T-helper 2 cell treated with Interferon-gamma antibody and Interleukin-4, amounts not matched to agents 5 μg/mL and 100 μg/mL, for 36 hours (primary cell): ENCODE measurements at regions not wholly inside any gene's neighbourhood (a gene's known extent, or its start where the extent isn't known, plus 50 kb on each side); places are given as distances from the start of the nearest gene placed in this dataset.

Source experiments
- DNase-seq: peaks from one replicate; pipeline ENCODE4 v3.0.0; 2021; ENCODE audit warnings: low spot score
- H3K27ac Mint-ChIP-seq: one replicate; pipeline ENCODE4 v1.8.0; 2021; ENCODE audit warnings: mild to moderate bottlenecking, mixed read lengths
- H3K27me3 Mint-ChIP-seq: one replicate; pipeline ENCODE4 v1.8.0; 2021; ENCODE audit warnings: low read depth, mixed read lengths
- H3K36me3 Mint-ChIP-seq: one replicate; pipeline ENCODE4 v1.8.0; 2021; ENCODE audit warnings: low read depth, mixed read lengths
- H3K4me1 Mint-ChIP-seq: one replicate; pipeline ENCODE4 v1.8.0; 2021; ENCODE audit warnings: low read depth, mixed read lengths
- H3K4me3 Mint-ChIP-seq: one replicate; pipeline ENCODE4 v1.8.0; 2022; ENCODE audit warnings: mild to moderate bottlenecking, moderate library complexity, mixed read lengths
- H3K9me3 Mint-ChIP-seq: one replicate; pipeline ENCODE4 v1.8.0; 2021; ENCODE audit warnings: mixed read lengths

- H3K4me3 Mint-ChIP-seq: no peak overlapping the region
- DNase-seq: no peak
- H3K9me3 Mint-ChIP-seq: peaks cover 14% of the 10 kb centered on the region
- no peaks in the 10 kb centered on the region for H3K4me1 Mint-ChIP-seq
- no peaks in the 10 kb centered on the region for H3K27me3 Mint-ChIP-seq
- H3K27ac Mint-ChIP-seq: no peak overlapping the region
- H3K36me3 Mint-ChIP-seq: no peaks in the 10 kb centered on the region
Measured at GRCh38 chr21:40901691-40902090, 54.7 kb upstream of the DSCAM start.

- H3K4me3 Mint-ChIP-seq: no peak overlapping the region
- H3K27ac Mint-ChIP-seq: no peak overlapping the region
- peaks cover 9% of the 10 kb centered on the region for H3K9me3 Mint-ChIP-seq
- no peaks in the 10 kb centered on the region for H3K36me3 Mint-ChIP-seq
- no peaks in the 10 kb centered on the region for H3K27me3 Mint-ChIP-seq
- no peak for DNase-seq
- H3K4me1 Mint-ChIP-seq: no peaks in the 10 kb centered on the region
Measured at GRCh38 chr21:40902299-40902698, 55.3 kb upstream of the DSCAM start.

DNA sequence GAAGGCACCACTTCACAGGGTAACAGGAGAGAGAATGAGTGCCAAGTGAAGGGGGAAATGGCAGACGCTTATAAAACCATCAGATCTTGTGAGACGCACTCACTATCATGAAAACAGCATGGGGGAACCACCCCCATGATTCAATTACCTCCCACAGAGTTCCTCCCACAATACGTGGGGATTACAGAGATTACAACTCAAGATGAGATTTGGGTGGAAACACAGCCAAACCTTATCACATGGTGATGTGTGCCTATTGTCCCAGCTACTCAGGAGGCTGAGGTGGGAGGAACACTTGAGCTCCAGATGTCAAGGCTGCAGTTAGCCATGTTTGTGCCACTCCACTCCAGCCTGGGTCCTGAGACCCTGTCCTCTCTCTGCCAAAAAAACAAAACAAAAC, 56.0 kb upstream of the DSCAM start:
- no peak overlapping the region for H3K27ac Mint-ChIP-seq
- DNase-seq: no peak
- no peaks in the 10 kb centered on the region for H3K36me3 Mint-ChIP-seq
- peaks cover 9% of the 10 kb centered on the region for H3K9me3 Mint-ChIP-seq
- H3K4me3 Mint-ChIP-seq: no peak overlapping the region
- no peaks in the 10 kb centered on the region for H3K27me3 Mint-ChIP-seq
- no peaks in the 10 kb centered on the region for H3K4me1 Mint-ChIP-seq

DNA sequence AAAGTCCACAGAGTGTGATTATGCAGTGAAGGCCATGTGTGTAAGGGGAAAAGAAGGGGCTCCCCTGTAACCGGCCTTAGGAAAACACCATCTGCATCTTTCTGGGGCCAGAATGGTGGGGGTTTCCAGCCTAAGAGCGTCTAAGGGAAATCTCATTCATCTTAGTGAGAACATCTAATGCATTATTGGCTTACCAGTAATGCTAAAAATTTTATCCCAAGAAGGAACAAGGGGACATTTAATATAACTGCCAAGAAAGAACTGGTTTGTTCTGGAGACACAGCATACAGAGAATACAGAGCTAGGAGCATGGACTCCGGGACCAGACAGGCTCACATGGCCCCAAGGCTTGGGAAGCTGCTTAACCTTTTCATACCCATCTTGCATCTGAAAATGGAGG, 58.3 kb upstream of the DSCAM start:
- Mint-ChIP-seq H3K4me3 (no peak overlapping the region), H3K27me3 (no peaks in the 10 kb centered on the region), H3K27ac (no peak overlapping the region), H3K36me3 (no peaks in the 10 kb centered on the region), H3K9me3 (peaks cover 3% of the 10 kb centered on the region), H3K4me1 (no peaks in the 10 kb centered on the region)
- DNase-seq: no peak

DNA sequence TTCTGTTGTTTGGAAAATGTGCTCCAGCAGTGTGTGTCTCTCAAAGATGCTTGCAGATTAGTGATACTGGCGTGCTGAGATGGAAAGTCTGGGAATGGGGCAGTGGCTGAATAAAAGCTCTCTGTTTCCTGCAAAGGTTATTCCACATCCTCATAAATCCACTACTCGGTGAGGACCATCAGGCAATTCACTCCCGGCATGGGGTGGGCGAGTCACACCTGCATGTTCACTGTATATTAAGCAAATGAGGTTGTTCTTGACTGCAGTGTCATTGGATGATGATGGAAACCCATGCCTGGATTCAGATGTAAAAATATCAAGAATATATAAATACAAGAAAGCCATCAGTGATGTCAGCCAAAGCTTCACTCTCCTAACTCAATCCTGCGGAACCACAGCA, 65.4 kb upstream of the DSCAM start:
- Mint-ChIP-seq H3K27me3 (no peaks in the 10 kb centered on the region), H3K36me3 (no peaks in the 10 kb centered on the region), H3K4me3 (no peak overlapping the region), H3K27ac (no peak overlapping the region), H3K4me1 (no peaks in the 10 kb centered on the region), H3K9me3 (peaks cover 22% of the 10 kb centered on the region)
- DNase-seq: no peak

GRCh38 chr21:40915114-40915513, 68.2 kb upstream of the DSCAM start:
- Mint-ChIP-seq H3K4me3 (no peak overlapping the region), H3K27ac (no peak overlapping the region), H3K36me3 (no peaks in the 10 kb centered on the region), H3K4me1 (no peaks in the 10 kb centered on the region), H3K9me3 (peaks cover 33% of the 10 kb centered on the region), H3K27me3 (no peaks in the 10 kb centered on the region)
- no peak for DNase-seq

- Mint-ChIP-seq H3K27me3 (no peaks in the 10 kb centered on the region), H3K4me1 (no peaks in the 10 kb centered on the region), H3K9me3 (peaks cover 32% of the 10 kb centered on the region), H3K4me3 (no peak overlapping the region), H3K27ac (no peak overlapping the region), H3K36me3 (no peaks in the 10 kb centered on the region)
- DNase-seq: no peak
Measured at GRCh38 chr21:40923407-40923806, 76.4 kb upstream of the DSCAM start.

- Mint-ChIP-seq H3K4me1 (no peaks in the 10 kb centered on the region), H3K9me3 (peaks cover 32% of the 10 kb centered on the region), H3K27ac (no peak overlapping the region), H3K36me3 (no peaks in the 10 kb centered on the region), H3K27me3 (no peaks in the 10 kb centered on the region), H3K4me3 (no peak overlapping the region)
- DNase-seq: no peak
Measured at GRCh38 chr21:40923901-40924300, 76.9 kb upstream of the DSCAM start.

GRCh38 chr21:40924641-40925040, 77.7 kb upstream of the DSCAM start:
- peaks cover 31% of the 10 kb centered on the region for H3K9me3 Mint-ChIP-seq
- DNase-seq: no peak
- H3K4me1 Mint-ChIP-seq: no peaks in the 10 kb centered on the region
- no peak overlapping the region for H3K4me3 Mint-ChIP-seq
- H3K27me3 Mint-ChIP-seq: no peaks in the 10 kb centered on the region
- H3K36me3 Mint-ChIP-seq: no peaks in the 10 kb centered on the region
- H3K27ac Mint-ChIP-seq: no peak overlapping the region

DNA sequence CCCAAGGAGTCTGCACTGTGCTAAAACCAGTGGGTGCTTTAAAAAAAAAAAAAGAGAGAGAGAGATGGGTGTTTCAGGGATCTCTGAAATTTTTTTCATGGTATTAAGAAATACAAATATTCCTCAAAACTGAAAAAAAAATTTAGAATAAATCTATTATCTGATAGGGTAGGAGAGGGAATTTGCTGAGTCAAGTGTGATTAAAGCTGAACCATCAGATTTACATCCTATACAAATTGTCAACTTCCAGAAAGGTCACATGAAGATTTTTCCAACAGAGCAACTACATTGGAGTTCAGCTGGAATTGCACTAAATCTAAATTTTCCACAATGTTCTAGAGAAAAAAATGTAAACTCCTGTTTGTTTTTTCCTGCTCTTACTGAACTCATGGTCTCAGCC, 79.3 kb upstream of the DSCAM start:
- Mint-ChIP-seq H3K36me3 (no peaks in the 10 kb centered on the region), H3K27ac (no peak overlapping the region), H3K9me3 (peaks cover 37% of the 10 kb centered on the region), H3K4me1 (no peaks in the 10 kb centered on the region), H3K27me3 (no peaks in the 10 kb centered on the region), H3K4me3 (no peak overlapping the region)
- DNase-seq: no peak

DNA sequence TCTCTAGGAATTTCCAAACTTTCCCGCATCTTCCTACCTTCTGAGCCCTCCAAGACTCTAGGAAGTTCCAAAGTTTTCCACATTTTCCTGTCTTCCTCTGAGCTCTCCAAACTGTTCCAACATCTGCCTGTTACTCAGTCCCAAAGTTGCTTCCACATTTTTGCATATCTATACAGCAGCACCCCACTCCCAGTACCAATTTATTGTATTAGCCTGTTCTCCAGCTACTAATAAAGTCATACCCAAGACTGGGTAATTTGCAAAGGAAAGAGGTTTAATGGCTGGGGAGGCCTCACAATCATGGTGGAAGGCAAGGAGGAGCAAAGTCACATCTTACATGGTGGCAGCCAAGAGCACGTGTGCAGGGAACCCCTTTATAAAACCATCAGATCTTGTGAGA, 82.9 kb upstream of the DSCAM start:
- Mint-ChIP-seq H3K4me1 (no peaks in the 10 kb centered on the region), H3K27ac (no peak overlapping the region), H3K36me3 (no peaks in the 10 kb centered on the region), H3K9me3 (peaks cover 50% of the 10 kb centered on the region), H3K4me3 (no peak overlapping the region), H3K27me3 (no peaks in the 10 kb centered on the region)
- DNase-seq: no peak

DNA sequence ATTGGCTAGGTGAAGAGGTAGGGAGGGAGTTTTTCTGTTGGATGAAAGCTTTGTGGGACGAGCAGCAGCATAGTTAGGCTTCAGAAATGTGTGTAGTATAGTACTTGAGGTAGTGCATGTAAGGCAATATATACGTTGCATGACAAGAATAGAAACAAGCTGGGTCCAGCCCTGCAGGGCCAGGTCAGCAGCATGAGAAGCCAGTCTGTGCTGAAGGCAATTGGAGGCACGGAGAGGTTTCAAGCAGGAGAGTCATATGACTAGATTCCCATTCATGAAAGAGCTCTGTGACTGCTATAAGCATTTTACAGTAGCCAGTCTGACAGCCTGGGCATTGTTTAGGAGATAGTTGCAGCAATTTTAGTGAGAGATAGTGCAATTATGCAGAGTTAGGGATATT, 84.2 kb upstream of the DSCAM start:
- Mint-ChIP-seq H3K36me3 (no peaks in the 10 kb centered on the region), H3K27me3 (no peaks in the 10 kb centered on the region), H3K4me3 (no peak overlapping the region), H3K9me3 (peaks cover 44% of the 10 kb centered on the region), H3K4me1 (no peaks in the 10 kb centered on the region), H3K27ac (no peak overlapping the region)
- no peak for DNase-seq

DNA sequence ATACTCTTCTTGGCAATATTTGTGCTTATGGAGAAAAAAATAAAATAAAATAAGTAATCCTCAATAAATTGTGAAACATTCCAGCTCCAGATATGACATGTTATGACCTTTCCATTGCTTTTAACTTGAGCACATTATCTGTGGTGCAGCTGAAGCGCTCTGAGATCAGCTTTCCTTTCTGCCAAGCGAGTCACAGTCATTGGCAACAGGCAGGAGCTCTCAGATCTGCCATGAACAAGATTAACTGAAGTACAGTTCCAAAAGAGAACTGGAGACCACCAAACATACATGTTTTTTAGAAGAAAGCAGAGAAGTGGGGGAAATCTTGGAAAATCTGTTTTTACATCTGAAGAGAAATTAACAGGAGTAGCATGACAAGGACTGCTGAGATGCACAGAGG, 89.2 kb upstream of the DSCAM start:
- Mint-ChIP-seq H3K27ac (no peak overlapping the region), H3K36me3 (no peaks in the 10 kb centered on the region), H3K4me1 (no peaks in the 10 kb centered on the region), H3K9me3 (peaks cover 13% of the 10 kb centered on the region), H3K4me3 (no peak overlapping the region), H3K27me3 (no peaks in the 10 kb centered on the region)
- DNase-seq: no peak

DNA sequence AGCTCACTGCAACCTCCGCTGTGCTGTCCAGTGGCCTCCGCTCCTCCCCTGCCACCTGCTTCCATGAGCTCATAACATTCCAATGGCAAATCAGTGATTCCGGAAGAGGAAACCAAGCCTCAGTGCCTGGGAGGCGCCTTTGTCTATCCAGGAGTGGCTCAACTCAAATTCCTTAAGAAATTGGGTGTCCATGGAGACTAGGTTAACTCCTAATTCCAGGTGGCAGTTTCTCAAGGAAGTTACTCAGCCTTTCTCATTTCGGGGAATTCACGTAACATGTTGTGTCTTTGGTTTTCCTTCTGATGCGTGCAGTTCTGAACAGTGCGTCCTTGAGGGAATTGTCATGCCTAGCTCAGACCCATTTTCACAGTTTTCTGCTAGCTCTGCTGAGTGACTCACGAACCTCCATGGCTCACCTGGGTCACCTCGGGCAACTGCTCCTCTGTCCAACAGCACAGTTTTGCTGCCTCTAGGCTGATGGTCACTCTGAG, 89.9 kb upstream of the DSCAM start:
- no peak for DNase-seq
- Mint-ChIP-seq H3K4me1 (no peaks in the 10 kb centered on the region), H3K27ac (no peak overlapping the region), H3K9me3 (peaks cover 8% of the 10 kb centered on the region), H3K27me3 (no peaks in the 10 kb centered on the region), H3K36me3 (no peaks in the 10 kb centered on the region), H3K4me3 (no peak overlapping the region)

- Mint-ChIP-seq H3K27ac (no peak overlapping the region), H3K4me1 (no peaks in the 10 kb centered on the region), H3K9me3 (peaks cover 2% of the 10 kb centered on the region), H3K4me3 (no peak overlapping the region), H3K36me3 (no peaks in the 10 kb centered on the region), H3K27me3 (no peaks in the 10 kb centered on the region)
- DNase-seq: no peak
Measured at GRCh38 chr21:40938078-40938477, 91.1 kb upstream of the DSCAM start.
